Natural killer cell (primary cell): ENCODE measurements at regions not wholly inside any gene's neighbourhood (a gene's known extent, or its start where the extent isn't known, plus 50 kb on each side); places are given as distances from the start of the nearest gene placed in this dataset.

ENCODE experiments used
- ATAC-seq, 3 donors: fragments of 150-1000 bp in 2 of 3; fragments of 200-7000 bp in 1 of 3; cut with Tn5 transposase; 1 replicate in 1 of 3; 2 replicates in 2 of 3; pipeline ENCODE4 v1.10.0; 2021; ENCODE audit warnings: mild to moderate bottlenecking in 2 of 3, moderate library complexity in 2 of 3
- DNase-seq, 2 donors: peaks; one replicate each; pipeline versions ENCODE4 v3.0.0 to v3.0.0-alpha.2; 2013 to 2021; ENCODE audit warnings: mixed read lengths in 1 of 2
- H3K27ac ChIP-seq: one replicate; pipeline ENCODE4 v1.5.1; 2013; ENCODE audit warnings: mild to moderate bottlenecking, low read length
- H3K27me3 ChIP-seq: one replicate; pipeline ENCODE4 v1.6.1; 2013; ENCODE audit warnings: low read length; ENCODE audit not compliant: control insufficient read depth, insufficient read depth
- H3K36me3 ChIP-seq: one replicate; pipeline ENCODE4 v1.6.1; 2013; ENCODE audit warnings: low read length; ENCODE audit not compliant: control insufficient read depth, insufficient read depth
- H3K4me1 ChIP-seq: one replicate; pipeline ENCODE4 v1.6.1; 2013; ENCODE audit warnings: low read length; ENCODE audit not compliant: control insufficient read depth, insufficient read depth
- H3K4me3 ChIP-seq: one replicate; pipeline ENCODE4 v1.5.1; 2013; ENCODE audit warnings: low read length
- H3K9me3 ChIP-seq: one replicate; pipeline ENCODE4 v1.6.1; 2013; ENCODE audit warnings: low read length; ENCODE audit not compliant: control insufficient read depth, insufficient read depth
- H3K27ac Mint-ChIP-seq, 2 donors: one replicate each; pipeline ENCODE4 v1.8.0; 2022; ENCODE audit warnings: mild to moderate bottlenecking in 2 of 2, mixed read lengths in 2 of 2, moderate library complexity in 1 of 2
- H3K27me3 Mint-ChIP-seq, 2 donors: one replicate each; pipeline ENCODE4 v1.8.0; 2022; ENCODE audit warnings: low read depth in 2 of 2, mixed read lengths in 2 of 2
- H3K36me3 Mint-ChIP-seq: one replicate; pipeline ENCODE4 v1.8.0; 2022; ENCODE audit warnings: mixed read lengths
- H3K4me1 Mint-ChIP-seq, 2 donors: one replicate each; pipeline ENCODE4 v1.8.0; 2022; ENCODE audit warnings: mixed read lengths in 2 of 2
- H3K4me3 Mint-ChIP-seq: one replicate; pipeline ENCODE4 v1.8.0; 2022; ENCODE audit warnings: mild to moderate bottlenecking, moderate library complexity, mixed read lengths
- H3K9me3 Mint-ChIP-seq, 2 donors: one replicate each; pipeline ENCODE4 v1.8.0; 2022; ENCODE audit warnings: mixed read lengths in 2 of 2
- CTCF ChIP-seq: fragments of 200-600 bp; IDR thresholded peaks from one replicate; pipeline ENCODE4 v1.8.0; 2022; ENCODE audit warnings: antibody characterized with exemption
- WGBS: methylation state at CpG from one replicate; pipeline ENCODE4 v1.1.7; 2013; ENCODE audit warnings: missing lambda C conversion rate; ENCODE audit not compliant: insufficient coverage; 5-methylcytosine and 5-hydroxymethylcytosine counted together
- intact Hi-C: fragments of 100-400 bp; cut with micrococcal nuclease; formaldehyde crosslinking; loops from one replicate; pipeline ENCODE4 v1.14.2; 2022

GRCh38 chr3:168596175-168596823 lies 500.6 kb upstream of the GOLIM4 start:
- TF ChIP-seq CTCF = no peak
- no peaks in the 10 kb centered on the region for H3K27me3 ChIP-seq
- H3K27ac Mint-ChIP-seq = no peak overlapping the region
- H3K4me3 Mint-ChIP-seq = no peak overlapping the region
- H3K9me3 ChIP-seq = no peaks in the 10 kb centered on the region
- no peaks in the 10 kb centered on the region for H3K4me1 ChIP-seq
- no peaks in the 10 kb centered on the region for H3K36me3 ChIP-seq
- H3K27ac ChIP-seq = no peak overlapping the region
- DNase-seq = no peak
- intact Hi-C loops = no loop called here
- WGBS = no CpG with 5 or more reads among the region's 1 CpG
- no peaks in the 10 kb centered on the region for H3K4me1 Mint-ChIP-seq
- H3K4me3 ChIP-seq = no peak overlapping the region
- ATAC-seq = no peak
- H3K9me3 Mint-ChIP-seq = peaks cover 0 to 2% of the 10 kb centered on the region in 2 donors
- H3K36me3 Mint-ChIP-seq = no peaks in the 10 kb centered on the region
- no peaks in the 10 kb centered on the region for H3K27me3 Mint-ChIP-seq

DNA sequence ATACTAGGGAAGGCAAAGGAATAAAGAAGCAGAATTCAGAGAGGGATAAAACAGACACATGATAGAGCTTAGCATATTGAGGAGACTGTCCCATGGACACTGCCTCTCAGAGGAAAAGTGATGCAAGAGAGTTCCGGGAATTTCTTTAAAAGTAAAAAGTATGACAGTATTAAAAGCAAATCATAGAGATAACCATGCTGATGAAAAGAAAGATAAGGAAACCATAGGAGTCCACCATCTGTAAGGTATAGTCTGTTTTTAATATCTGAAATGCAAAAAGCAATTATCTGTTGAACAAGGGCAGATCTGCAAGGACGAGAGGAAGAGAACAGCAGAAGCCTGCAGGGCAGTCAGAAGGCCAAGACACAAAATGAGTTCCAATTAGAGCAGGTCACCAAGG lies 495.9 kb upstream of the GOLIM4 start:
- intact Hi-C loops = no loop called here
- DNase-seq (no peak), ATAC-seq (no peak)
- H3K27me3 ChIP-seq = no peaks in the 10 kb centered on the region
- peaks cover 0 to 4% of the 10 kb centered on the region in 2 donors for H3K9me3 Mint-ChIP-seq
- H3K27me3 Mint-ChIP-seq = no peaks in the 10 kb centered on the region
- no peak overlapping the region for H3K4me3 ChIP-seq
- no peak overlapping the region for H3K4me3 Mint-ChIP-seq
- no peaks in the 10 kb centered on the region for H3K9me3 ChIP-seq
- TF ChIP-seq CTCF = no peak
- no peaks in the 10 kb centered on the region for H3K4me1 ChIP-seq
- H3K4me1 Mint-ChIP-seq = no peaks in the 10 kb centered on the region
- no peaks in the 10 kb centered on the region for H3K36me3 ChIP-seq
- WGBS = 68% methylated on average over 2 of the region's 2 CpGs
- no peaks in the 10 kb centered on the region for H3K36me3 Mint-ChIP-seq
- H3K27ac ChIP-seq = no peak overlapping the region
- no peak overlapping the region for H3K27ac Mint-ChIP-seq

- Histone ChIP-seq H3K36me3 (no peaks in the 10 kb centered on the region), H3K9me3 (no peaks in the 10 kb centered on the region), H3K4me3 (no peak overlapping the region), H3K27ac (no peak overlapping the region), H3K4me1 (no peaks in the 10 kb centered on the region), H3K27me3 (no peaks in the 10 kb centered on the region)
- intact Hi-C loops = no loop called here
- TF ChIP-seq CTCF = no peak
- DNase-seq (no peak), ATAC-seq (no peak)
- Mint-ChIP-seq H3K36me3 (no peaks in the 10 kb centered on the region), H3K27me3 (no peaks in the 10 kb centered on the region), H3K4me3 (no peak overlapping the region), H3K4me1 (no peaks in the 10 kb centered on the region), H3K27ac (no peak overlapping the region), H3K9me3 (peaks cover 0 to 4% of the 10 kb centered on the region in 2 donors)
- 74% methylated on average over 2 of the region's 3 CpGs for WGBS
These were observed 493.7 kb upstream of the GOLIM4 start for GRCh38 chr3:168589376-168589775.

DNA sequence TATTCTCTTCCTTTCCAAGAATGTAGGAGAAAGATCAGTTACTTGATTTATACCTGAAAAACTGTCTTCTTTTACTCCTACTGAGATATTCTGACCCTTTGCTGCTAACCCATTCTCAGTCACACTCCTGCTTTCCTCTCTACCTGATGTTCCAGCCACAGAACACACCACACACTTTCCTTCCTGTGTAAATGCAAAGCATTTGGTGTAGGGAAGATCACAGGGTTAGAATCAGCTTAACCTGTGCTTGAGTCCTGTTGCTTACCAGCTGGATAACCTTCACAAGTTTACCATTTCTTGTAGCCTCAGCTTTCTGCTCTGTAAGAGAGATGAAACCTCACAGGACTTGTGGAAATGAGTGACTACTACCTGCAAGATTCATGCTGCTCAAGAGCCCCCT lies 489.8 kb upstream of the GOLIM4 start:
- Mint-ChIP-seq H3K4me3 (no peak overlapping the region), H3K27ac (no peak overlapping the region), H3K9me3 (peaks cover 0 to 2% of the 10 kb centered on the region in 2 donors), H3K27me3 (no peaks in the 10 kb centered on the region), H3K36me3 (no peaks in the 10 kb centered on the region), H3K4me1 (no peaks in the 10 kb centered on the region)
- no peaks in the 10 kb centered on the region for H3K9me3 ChIP-seq
- H3K4me3 ChIP-seq = no peak overlapping the region
- no peaks in the 10 kb centered on the region for H3K27me3 ChIP-seq
- no peaks in the 10 kb centered on the region for H3K4me1 ChIP-seq
- no peaks in the 10 kb centered on the region for H3K36me3 ChIP-seq
- DNase-seq (no peak), ATAC-seq (no peak)
- TF ChIP-seq CTCF = no peak
- H3K27ac ChIP-seq = no peak overlapping the region
- intact Hi-C loops = no loop called here
